Neural progenitor cell (in vitro differentiated cells): ENCODE measurements at regions not wholly inside any gene's neighbourhood (a gene's known extent, or its start where the extent isn't known, plus 50 kb on each side); places are given as distances from the start of the nearest gene placed in this dataset.
A peak's percentile ranks its signal among the peaks of the same experiment; 100 is the strongest.

ENCODE experiments used
- DNase-seq: peaks from one replicate; pipeline ENCODE4 v3.0.0-alpha.2; 2016; ENCODE audit warnings: low spot score
- H2AFZ ChIP-seq: fragments of 200-600 bp; sonication (generic); replicated peaks from 2 replicates; pipeline ENCODE4 v1.6.1; 2016; ENCODE audit warnings: antibody characterized with exemption
- H3F3A ChIP-seq: fragments of 200-600 bp; sonication (generic); 2 replicates; pipeline ENCODE4 v1.6.1; 2016; ENCODE audit warnings: antibody characterized with exemption, low read depth
- H3K27ac ChIP-seq: fragments of 200-600 bp; sonication (generic); 2 replicates; pipeline ENCODE4 v1.5.1; 2016; ENCODE audit warnings: mild to moderate bottlenecking
- H3K27me3 ChIP-seq: fragments of 200-600 bp; sonication (generic); 2 replicates; pipeline ENCODE4 v1.6.1; 2016; ENCODE audit warnings: mild to moderate bottlenecking, moderate library complexity
- H3K36me3 ChIP-seq: fragments of 200-600 bp; sonication (generic); 2 replicates; pipeline ENCODE4 v1.5.1; 2016
- H3K4me1 ChIP-seq: fragments of 200-600 bp; sonication (generic); 2 replicates; pipeline ENCODE4 v1.6.1; 2016; ENCODE audit warnings: mixed run types
- H3K4me2 ChIP-seq: fragments of 200-600 bp; sonication (generic); 2 replicates; pipeline ENCODE4 v1.6.1; 2016
- H3K4me3 ChIP-seq: fragments of 200-600 bp; sonication (generic); 2 replicates; pipeline ENCODE4 v1.5.1; 2016
- H3K79me2 ChIP-seq: fragments of 200-600 bp; sonication (generic); 2 replicates; pipeline ENCODE4 v1.6.1; 2016; ENCODE audit warnings: low read depth
- H3K9ac ChIP-seq: fragments of 200-600 bp; sonication (generic); 2 replicates; pipeline ENCODE4 v1.6.1; 2016
- H3K9me3 ChIP-seq: fragments of 200-600 bp; sonication (generic); 2 replicates; pipeline ENCODE4 v1.5.1; 2016; ENCODE audit warnings: low read depth
- H4K20me1 ChIP-seq: fragments of 200-600 bp; sonication (generic); 2 replicates; pipeline ENCODE4 v1.6.1; 2016; ENCODE audit warnings: low read depth
- H3K27ac Mint-ChIP-seq: 3 replicates; pipeline ENCODE4 v1.8.0; 2021; ENCODE audit warnings: mixed read lengths
- H3K27me3 Mint-ChIP-seq: 2 replicates; pipeline ENCODE4 v1.8.0; 2022; ENCODE audit warnings: low read depth, mild to moderate bottlenecking, inconsistent platforms, moderate library complexity, mixed read lengths; ENCODE audit not compliant: insufficient read depth
- H3K36me3 Mint-ChIP-seq: 3 replicates; pipeline ENCODE4 v1.8.0; 2021; ENCODE audit warnings: mixed read lengths
- H3K4me1 Mint-ChIP-seq: 3 replicates; pipeline ENCODE4 v1.8.0; 2021; ENCODE audit warnings: mixed read lengths
- H3K4me3 Mint-ChIP-seq: 3 replicates; pipeline ENCODE4 v1.8.0; 2021; ENCODE audit warnings: mild to moderate bottlenecking, moderate library complexity, mixed read lengths
- H3K9me3 Mint-ChIP-seq: 3 replicates; pipeline ENCODE4 v1.8.0; 2020; ENCODE audit warnings: mixed read lengths
- EZH2 ChIP-seq: fragments of 200-600 bp; sonication (generic); IDR thresholded peaks from 2 replicates; pipeline ENCODE4 v1.6.1; 2017; ENCODE audit warnings: antibody characterized with exemption, mild to moderate bottlenecking, moderate library complexity
- EZH2phosphoT487 ChIP-seq: fragments of 200-600 bp; sonication (generic); IDR thresholded peaks from 2 replicates; pipeline ENCODE4 v1.6.1; 2017; ENCODE audit warnings: antibody characterized with exemption
- TF ChIP-seq, protein P1 (sequence below): fragments of 200-600 bp; sonication (generic); IDR thresholded peaks from 2 replicates; pipeline ENCODE4 v1.5.1; 2017; ENCODE audit warnings: antibody characterized with exemption, mild to moderate bottlenecking

DNA sequence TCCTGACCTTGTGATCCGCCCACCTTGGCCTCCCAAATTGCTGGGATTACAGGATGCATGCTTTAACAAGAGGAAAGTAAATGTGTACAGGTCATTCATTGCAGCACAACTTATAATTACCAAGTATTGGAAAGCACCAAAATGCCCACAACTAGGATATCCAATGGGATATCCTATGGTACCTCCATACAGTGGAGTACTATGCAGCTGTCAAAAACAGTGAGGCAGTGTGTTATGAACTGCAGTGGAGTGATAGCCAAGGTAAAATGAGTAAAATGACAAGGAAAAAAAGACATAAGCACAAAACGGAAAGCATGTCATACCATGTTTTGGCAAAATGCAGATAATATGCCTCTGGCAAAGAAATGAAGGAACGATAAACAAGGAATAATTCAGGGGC, 87.6 kb downstream of the FOXL1 start:
- Mint-ChIP-seq H3K4me3 (no peak overlapping the region), H3K27ac (no peak overlapping the region), H3K4me1 (peaks cover 40% of the 10 kb centered on the region), H3K9me3 (peaks cover 3% of the 10 kb centered on the region), H3K27me3 (peaks cover 17% of the 10 kb centered on the region), H3K36me3 (no peaks in the 10 kb centered on the region)
- no peaks in the 10 kb centered on the region for H3K79me2 ChIP-seq
- H3K27ac ChIP-seq, result no peak overlapping the region
- H3K4me2 ChIP-seq, result no peak overlapping the region
- H4K20me1 ChIP-seq, result no peaks in the 10 kb centered on the region
- peaks cover 23% of the 10 kb centered on the region for H3K4me1 ChIP-seq
- H3K9me3 ChIP-seq, result no peaks in the 10 kb centered on the region
- H3K36me3 ChIP-seq, result no peaks in the 10 kb centered on the region
- no peak overlapping the region for H3K4me3 ChIP-seq
- H3F3A ChIP-seq, result peaks cover 13% of the 10 kb centered on the region
- no peak overlapping the region for H2AFZ ChIP-seq
- no peak overlapping the region for H3K9ac ChIP-seq
- H3K27me3 ChIP-seq, result no peaks in the 10 kb centered on the region
- TF ChIP-seq EZH2phosphoT487 (no peak), EZH2 (no peak)
- TF ChIP-seq, protein P1, sequence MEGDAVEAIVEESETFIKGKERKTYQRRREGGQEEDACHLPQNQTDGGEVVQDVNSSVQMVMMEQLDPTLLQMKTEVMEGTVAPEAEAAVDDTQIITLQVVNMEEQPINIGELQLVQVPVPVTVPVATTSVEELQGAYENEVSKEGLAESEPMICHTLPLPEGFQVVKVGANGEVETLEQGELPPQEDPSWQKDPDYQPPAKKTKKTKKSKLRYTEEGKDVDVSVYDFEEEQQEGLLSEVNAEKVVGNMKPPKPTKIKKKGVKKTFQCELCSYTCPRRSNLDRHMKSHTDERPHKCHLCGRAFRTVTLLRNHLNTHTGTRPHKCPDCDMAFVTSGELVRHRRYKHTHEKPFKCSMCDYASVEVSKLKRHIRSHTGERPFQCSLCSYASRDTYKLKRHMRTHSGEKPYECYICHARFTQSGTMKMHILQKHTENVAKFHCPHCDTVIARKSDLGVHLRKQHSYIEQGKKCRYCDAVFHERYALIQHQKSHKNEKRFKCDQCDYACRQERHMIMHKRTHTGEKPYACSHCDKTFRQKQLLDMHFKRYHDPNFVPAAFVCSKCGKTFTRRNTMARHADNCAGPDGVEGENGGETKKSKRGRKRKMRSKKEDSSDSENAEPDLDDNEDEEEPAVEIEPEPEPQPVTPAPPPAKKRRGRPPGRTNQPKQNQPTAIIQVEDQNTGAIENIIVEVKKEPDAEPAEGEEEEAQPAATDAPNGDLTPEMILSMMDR, result no peak
- DNase-seq, result no peak

DNA sequence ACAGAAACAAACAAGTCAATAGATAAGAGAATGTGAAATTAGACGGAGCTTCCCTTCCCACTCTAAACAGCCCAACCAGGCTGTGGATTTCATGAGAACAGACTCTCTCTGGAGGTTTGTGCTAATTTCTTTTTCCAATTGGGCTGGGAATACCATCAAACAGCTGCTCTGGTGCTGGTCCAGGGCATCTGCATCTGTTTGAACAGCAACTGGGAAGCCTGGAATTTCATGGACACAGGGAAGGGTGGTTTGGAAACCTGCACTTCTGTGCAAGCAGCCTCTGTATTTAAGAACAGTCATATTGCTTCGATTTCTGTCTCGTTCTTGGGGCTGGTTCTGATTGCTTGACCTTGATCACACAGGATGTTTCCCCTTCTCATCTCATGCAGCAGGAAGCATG, 88.7 kb downstream of the FOXL1 start:
- no peak for DNase-seq
- Histone ChIP-seq H3K9ac (no peak overlapping the region), H3K27me3 (no peaks in the 10 kb centered on the region), H3K27ac (no peak overlapping the region), H2AFZ (no peak overlapping the region), H3F3A (peaks cover 16% of the 10 kb centered on the region), H3K36me3 (no peaks in the 10 kb centered on the region), H3K79me2 (no peaks in the 10 kb centered on the region), H3K4me3 (no peak overlapping the region), H4K20me1 (no peaks in the 10 kb centered on the region), H3K4me1 (peaks cover 28% of the 10 kb centered on the region), H3K9me3 (no peaks in the 10 kb centered on the region), H3K4me2 (no peak overlapping the region)
- peaks cover 16% of the 10 kb centered on the region for H3K27me3 Mint-ChIP-seq
- H3K4me3 Mint-ChIP-seq, result no peak overlapping the region
- no peak for TF ChIP-seq EZH2phosphoT487
- TF ChIP-seq, protein P1, result no peak
- no peak for TF ChIP-seq EZH2
- no peak overlapping the region for H3K27ac Mint-ChIP-seq
- peaks cover 40% of the 10 kb centered on the region for H3K4me1 Mint-ChIP-seq
- H3K36me3 Mint-ChIP-seq, result no peaks in the 10 kb centered on the region
- H3K9me3 Mint-ChIP-seq, result peaks cover 3% of the 10 kb centered on the region

GRCh38 chr16:86668136-86668910, 90.0 kb downstream of the FOXL1 start:
- H3K9me3 Mint-ChIP-seq, result peaks cover 3% of the 10 kb centered on the region
- peaks cover 16% of the 10 kb centered on the region for H3F3A ChIP-seq
- H3K4me3 ChIP-seq, result no peak overlapping the region
- no peaks in the 10 kb centered on the region for H3K79me2 ChIP-seq
- H3K4me1 ChIP-seq, result peaks cover 31% of the 10 kb centered on the region
- no peak overlapping the region for H3K9ac ChIP-seq
- peak overlapping the region; percentile 40 for H2AFZ ChIP-seq
- H3K36me3 ChIP-seq, result no peaks in the 10 kb centered on the region
- H3K4me1 Mint-ChIP-seq, result peaks cover 38% of the 10 kb centered on the region
- peak overlapping the region; percentile 20 for H3K27ac Mint-ChIP-seq
- no peaks in the 10 kb centered on the region for H3K27me3 ChIP-seq
- no peak for DNase-seq
- H3K27ac ChIP-seq, result no peak overlapping the region
- no peak overlapping the region for H3K4me2 ChIP-seq
- no peaks in the 10 kb centered on the region for H3K36me3 Mint-ChIP-seq
- peaks cover 20% of the 10 kb centered on the region for H3K27me3 Mint-ChIP-seq
- TF ChIP-seq EZH2 (no peak), EZH2phosphoT487 (no peak)
- TF ChIP-seq, protein P1, result no peak
- no peak overlapping the region for H3K4me3 Mint-ChIP-seq
- no peaks in the 10 kb centered on the region for H4K20me1 ChIP-seq
- H3K9me3 ChIP-seq, result no peaks in the 10 kb centered on the region
